Esophagus squamous epithelium (tissue), 5 donors: ENCODE measurements at regions not wholly inside any gene's neighbourhood (a gene's known extent, or its start where the extent isn't known, plus 50 kb on each side); places are given as distances from the start of the nearest gene placed in this dataset.

ENCODE experiments used
- DNase-seq: peaks from one replicate; lab custom pipeline; 2025; lab: John Stamatoyannopoulos, UW
- H3K27ac ChIP-seq, 4 donors: fragments of 200-600 bp; sonication (generic); one replicate each; pipeline ENCODE4 v1.5.1; 2016 to 2019; ENCODE audit warnings: mild to moderate bottlenecking in 1 of 4
- H3K27me3 ChIP-seq, 4 donors: fragments of 200-600 bp; sonication (generic); 1 replicate in 3 of 4; 2 replicates in 1 of 4; pipeline versions ENCODE4 v1.5.1 to v1.6.0; 2017 to 2021; ENCODE audit warnings: antibody characterized with exemption in 1 of 4
- H3K36me3 ChIP-seq, 3 donors: fragments of 200-600 bp; sonication (generic); one replicate each; pipeline ENCODE4 v1.5.1; 2016 to 2019
- H3K4me1 ChIP-seq, 3 donors: fragments of 200-600 bp; sonication (generic); one replicate each; pipeline ENCODE4 v1.5.1; 2017 to 2019
- H3K4me3 ChIP-seq, 4 donors: fragments of 200-600 bp; sonication (generic); 1 replicate in 3 of 4; 2 replicates in 1 of 4; pipeline ENCODE4 v1.5.1; 2016 to 2019; ENCODE audit warnings: mild to moderate bottlenecking in 2 of 4, moderate library complexity in 1 of 4
- H3K9me3 ChIP-seq, 3 donors: fragments of 200-600 bp; sonication (generic); one replicate each; pipeline ENCODE4 v1.5.1; 2016 to 2019
- POLR2A ChIP-seq, 4 donors: fragments of 450-650 bp; IDR thresholded peaks; one replicate each; pipeline ENCODE4 v1.6.1; 2017; ENCODE audit warnings: antibody characterized with exemption in 4 of 4, mild to moderate bottlenecking in 4 of 4, moderate library complexity in 3 of 4
- WGBS, 2 donors: methylation state at CpG; one replicate each; pipeline ENCODE4 v1.1.5; 2018; 5-methylcytosine and 5-hydroxymethylcytosine counted together
- intact Hi-C: fragments of 100-400 bp; cut with DNase I; formaldehyde crosslinking; loops from one replicate; pipeline ENCODE4 v1.15.0; 2022
- TF ChIP-seq, protein P1 (sequence below), 6 experiments: fragments of 450-650 bp in 4 of 6; fragments of 200-600 bp in 2 of 6; sonication (generic) in 2 of 6; IDR thresholded peaks; one replicate each; pipeline ENCODE4 v1.5.1; 2016 to 2019; ENCODE audit warnings: antibody characterized with exemption in 6 of 6, mild to moderate bottlenecking in 4 of 6, moderate library complexity in 4 of 6
- donor health status: DM: yes; HTN: yes; CAD: no.

DNA sequence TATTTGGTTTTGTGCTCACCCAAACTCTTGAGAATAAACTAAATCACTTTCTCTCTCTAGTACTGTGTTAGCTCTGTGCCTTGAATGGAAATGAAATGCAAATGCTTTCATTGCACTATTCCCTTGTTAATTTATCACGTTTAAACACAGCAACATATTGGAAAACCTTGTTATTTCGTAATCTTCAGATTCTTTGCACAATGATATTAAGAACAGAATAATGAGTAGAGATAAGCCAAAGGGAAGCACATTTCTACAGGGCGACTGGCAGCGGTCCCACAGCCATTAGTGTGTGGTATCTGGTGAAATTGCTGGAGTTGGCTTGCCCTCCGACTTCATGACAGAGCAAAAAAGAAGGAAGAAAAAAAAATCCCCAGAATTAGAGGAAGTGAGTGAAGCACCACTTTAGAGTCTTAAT lies 166.1 kb upstream of the E2F7 start:
- Histone ChIP-seq H3K36me3 (no peaks in the 10 kb centered on the region), H3K4me3 (peak overlapping the region in 1 of 4 donors; percentile 36), H3K27ac (peak overlapping the region in 3 of 4 donors; percentile 32 to 79 (median 67)), H3K9me3 (no peaks in the 10 kb centered on the region), H3K27me3 (no peaks in the 10 kb centered on the region), H3K4me1 (peaks cover 3 to 14% (median 11%) of the 10 kb centered on the region in 3 donors)
- TF ChIP-seq, protein P1, sequence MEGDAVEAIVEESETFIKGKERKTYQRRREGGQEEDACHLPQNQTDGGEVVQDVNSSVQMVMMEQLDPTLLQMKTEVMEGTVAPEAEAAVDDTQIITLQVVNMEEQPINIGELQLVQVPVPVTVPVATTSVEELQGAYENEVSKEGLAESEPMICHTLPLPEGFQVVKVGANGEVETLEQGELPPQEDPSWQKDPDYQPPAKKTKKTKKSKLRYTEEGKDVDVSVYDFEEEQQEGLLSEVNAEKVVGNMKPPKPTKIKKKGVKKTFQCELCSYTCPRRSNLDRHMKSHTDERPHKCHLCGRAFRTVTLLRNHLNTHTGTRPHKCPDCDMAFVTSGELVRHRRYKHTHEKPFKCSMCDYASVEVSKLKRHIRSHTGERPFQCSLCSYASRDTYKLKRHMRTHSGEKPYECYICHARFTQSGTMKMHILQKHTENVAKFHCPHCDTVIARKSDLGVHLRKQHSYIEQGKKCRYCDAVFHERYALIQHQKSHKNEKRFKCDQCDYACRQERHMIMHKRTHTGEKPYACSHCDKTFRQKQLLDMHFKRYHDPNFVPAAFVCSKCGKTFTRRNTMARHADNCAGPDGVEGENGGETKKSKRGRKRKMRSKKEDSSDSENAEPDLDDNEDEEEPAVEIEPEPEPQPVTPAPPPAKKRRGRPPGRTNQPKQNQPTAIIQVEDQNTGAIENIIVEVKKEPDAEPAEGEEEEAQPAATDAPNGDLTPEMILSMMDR (IDR thresholded peaks at IDR 0.05) = no peak
- no peak for TF ChIP-seq POLR2A (IDR thresholded peaks at IDR 0.05)
- WGBS, 2 donors = 9 to 10% methylated on average over 5 of the region's 5 CpGs
- DNase-seq = no peak
- intact Hi-C loops = no loop called here

DNA sequence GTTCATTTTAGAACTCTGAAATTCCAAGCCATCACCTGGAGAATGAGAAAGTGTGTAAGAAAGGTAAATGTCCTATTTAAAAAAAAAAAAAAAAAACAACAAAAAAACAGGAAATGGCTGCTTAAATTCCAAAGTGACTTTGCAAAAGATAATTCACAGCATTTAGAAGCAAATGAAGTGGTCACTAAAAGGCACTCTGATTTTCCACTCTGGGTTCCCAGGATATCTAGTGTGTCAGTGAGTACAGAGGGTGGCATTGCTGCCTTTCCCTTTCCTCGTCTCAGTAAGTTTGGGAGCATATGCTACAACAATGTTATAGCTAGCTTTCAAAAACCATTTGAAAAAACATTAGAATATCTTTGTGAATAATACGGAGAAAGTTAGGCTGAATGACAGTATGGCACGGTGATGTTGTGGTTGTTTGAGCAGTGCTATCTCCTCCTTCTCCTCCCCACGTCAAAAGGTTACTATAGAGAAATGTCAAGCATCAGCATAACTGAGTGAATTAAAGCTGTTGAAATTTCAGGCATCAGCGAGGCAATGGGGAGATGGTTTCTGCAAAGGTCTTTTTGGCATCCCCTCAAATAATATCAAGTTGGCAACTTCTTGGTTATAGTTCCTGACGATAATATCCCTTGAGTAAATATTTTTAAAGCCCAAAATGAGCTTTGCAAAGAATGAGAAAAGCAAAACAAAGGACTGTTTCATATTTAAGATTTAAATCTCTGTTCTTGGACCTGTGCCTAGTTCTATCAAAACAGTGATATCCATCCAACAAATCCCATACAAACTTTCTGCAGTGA lies 164.5 kb upstream of the E2F7 start:
- no peaks in the 10 kb centered on the region for H3K36me3 ChIP-seq
- no peak overlapping the region for H3K4me3 ChIP-seq
- H3K27ac ChIP-seq = peak overlapping the region in 1 of 4 donors; percentile 4
- 27 to 31% methylated on average over 6 of the region's 6 CpGs for WGBS, 2 donors
- intact Hi-C loops = no loop called here
- TF ChIP-seq, protein P1 (IDR thresholded peaks at IDR 0.05) = no peak
- no peak for TF ChIP-seq POLR2A (IDR thresholded peaks at IDR 0.05)
- no peaks in the 10 kb centered on the region for H3K27me3 ChIP-seq
- DNase-seq = no peak
- no peaks in the 10 kb centered on the region for H3K9me3 ChIP-seq
- peaks cover 3 to 14% (median 11%) of the 10 kb centered on the region in 3 donors for H3K4me1 ChIP-seq

DNA sequence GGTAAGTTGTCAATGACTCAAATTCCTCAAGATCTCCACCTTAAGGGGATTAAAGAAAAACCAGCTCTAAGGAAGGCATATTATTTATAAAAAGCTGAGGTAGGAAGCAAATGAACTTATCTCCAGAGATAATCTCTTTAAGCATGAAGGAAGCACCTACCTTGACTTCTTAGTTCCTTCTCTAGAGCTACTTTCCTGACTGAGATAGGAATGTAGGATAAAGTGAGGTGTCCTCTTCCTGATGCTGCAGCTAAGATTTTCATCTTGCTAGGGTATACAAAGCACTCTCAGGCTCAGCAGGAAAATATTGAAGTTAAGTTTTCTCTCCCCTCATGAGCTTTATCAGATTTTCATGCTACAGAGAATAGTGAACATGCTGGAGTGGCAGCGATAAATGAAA lies 163.0 kb upstream of the E2F7 start:
- no peaks in the 10 kb centered on the region for H3K36me3 ChIP-seq
- no peak for DNase-seq
- 90 to 93% methylated on average over 1 of the region's 1 CpG for WGBS, 2 donors
- intact Hi-C loops = no loop called here
- H3K4me3 ChIP-seq = no peak overlapping the region
- H3K27me3 ChIP-seq = no peaks in the 10 kb centered on the region
- peaks cover 3 to 14% (median 11%) of the 10 kb centered on the region in 3 donors for H3K4me1 ChIP-seq
- H3K9me3 ChIP-seq = no peaks in the 10 kb centered on the region
- H3K27ac ChIP-seq = no peak overlapping the region
- TF ChIP-seq POLR2A (IDR thresholded peaks at IDR 0.05) = no peak
- TF ChIP-seq, protein P1 (IDR thresholded peaks at IDR 0.05) = no peak

DNA sequence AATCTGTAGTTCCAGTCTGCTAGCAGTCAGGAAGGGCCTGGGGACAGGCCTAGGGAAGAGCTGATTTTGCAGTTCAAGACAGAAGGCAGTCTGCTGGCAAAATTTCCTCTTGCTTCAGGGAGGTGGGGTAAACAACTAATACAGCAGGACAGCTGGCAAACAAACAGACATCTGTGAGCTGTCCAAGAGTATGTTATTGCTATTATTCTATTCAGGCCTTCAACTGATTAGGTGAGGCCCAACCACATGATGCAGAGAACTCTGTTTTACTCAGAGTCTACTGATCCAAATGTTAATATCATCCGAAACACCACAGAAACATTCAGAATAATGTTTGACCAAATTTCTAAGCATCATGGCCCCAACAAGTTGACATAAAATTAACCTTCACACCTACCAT lies 161.0 kb upstream of the E2F7 start:
- no peak overlapping the region for H3K27ac ChIP-seq
- no peaks in the 10 kb centered on the region for H3K36me3 ChIP-seq
- no peak overlapping the region for H3K4me3 ChIP-seq
- DNase-seq = no peak
- H3K27me3 ChIP-seq = no peaks in the 10 kb centered on the region
- 78 to 79% methylated on average over 1 of the region's 1 CpG for WGBS, 2 donors
- TF ChIP-seq, protein P1 (IDR thresholded peaks at IDR 0.05) = no peak
- TF ChIP-seq POLR2A (IDR thresholded peaks at IDR 0.05) = no peak
- intact Hi-C loops = no loop called here
- no peaks in the 10 kb centered on the region for H3K9me3 ChIP-seq
- H3K4me1 ChIP-seq = peaks cover 3 to 13% (median 5%) of the 10 kb centered on the region in 3 donors

DNA sequence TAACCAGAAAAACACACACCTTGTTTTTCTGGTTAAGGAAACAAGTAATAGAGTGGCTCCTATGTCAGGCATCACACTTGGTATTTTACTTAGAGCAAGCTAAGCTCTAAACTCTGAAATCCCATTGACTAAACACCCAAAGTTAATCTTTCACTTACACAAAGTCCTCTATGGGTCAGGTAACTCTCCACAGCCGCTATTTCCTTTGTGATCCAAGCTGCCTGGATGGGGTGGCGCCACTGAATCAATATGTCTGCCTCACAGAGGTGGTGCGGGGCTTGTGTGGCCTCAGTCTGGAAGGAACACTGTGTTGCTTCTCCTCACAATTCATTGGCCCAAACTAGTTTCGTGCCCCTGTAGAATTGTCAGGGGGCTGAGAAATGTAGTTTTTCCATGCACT lies 160.0 kb upstream of the E2F7 start:
- H3K27me3 ChIP-seq = no peaks in the 10 kb centered on the region
- no peaks in the 10 kb centered on the region for H3K36me3 ChIP-seq
- H3K27ac ChIP-seq = no peak overlapping the region
- intact Hi-C loops = no loop called here
- no peak for DNase-seq
- no peaks in the 10 kb centered on the region for H3K9me3 ChIP-seq
- peaks cover 0 to 7% (median 0%) of the 10 kb centered on the region in 3 donors for H3K4me1 ChIP-seq
- 61 to 74% methylated on average over 4 of the region's 4 CpGs for WGBS, 2 donors
- H3K4me3 ChIP-seq = no peak overlapping the region
- TF ChIP-seq, protein P1 (IDR thresholded peaks at IDR 0.05) = no peak
- TF ChIP-seq POLR2A (IDR thresholded peaks at IDR 0.05) = no peak
